ENCODE measurements at regions not wholly inside any gene's neighbourhood (a gene's known extent, or its start where the extent isn't known, plus 50 kb on each side); places are given as distances from the start of the nearest gene placed in this dataset.
"Not testable (repeated sequence)": the region's sequence is repeated elsewhere in the genome, so short reads cannot be mapped to it uniquely, and the experiment has no call there.

DNA sequence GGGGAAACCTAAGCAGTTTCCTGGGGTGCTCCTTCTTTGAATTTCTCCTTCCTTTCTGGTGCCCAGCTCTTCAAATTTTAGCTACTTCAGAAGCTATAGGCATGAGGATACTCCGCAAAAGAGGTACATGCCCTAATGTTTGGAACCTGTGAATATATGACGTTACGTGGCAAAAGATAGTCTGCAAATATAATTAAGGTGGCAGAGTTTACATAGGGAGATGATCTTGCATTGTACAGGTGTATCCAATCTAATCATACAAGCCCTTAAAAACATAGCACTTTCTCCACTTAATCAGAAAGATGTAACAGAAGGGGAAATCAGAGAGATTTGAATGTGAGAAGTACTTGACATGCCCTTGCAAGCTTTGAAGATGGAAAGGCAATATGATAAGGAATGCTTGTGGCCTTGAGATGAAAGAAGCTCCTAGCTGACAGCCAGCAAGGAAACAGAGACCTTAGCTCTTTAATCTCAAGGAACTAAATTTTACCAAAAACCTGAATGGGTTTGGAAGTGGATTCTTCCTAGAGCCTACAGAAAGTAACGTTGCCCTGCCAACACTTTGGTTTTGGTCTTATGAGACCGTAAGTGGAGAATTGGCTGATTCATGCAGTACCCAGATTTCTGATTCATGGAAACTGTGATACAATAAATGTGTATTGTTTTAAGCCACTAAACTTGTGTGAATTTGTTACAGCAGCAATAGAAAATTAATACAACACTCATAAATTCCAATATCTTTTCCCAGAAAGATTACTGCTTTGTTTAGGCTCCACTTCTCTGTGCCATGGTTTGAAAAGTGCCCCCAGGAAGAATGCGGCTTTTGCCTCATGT lies 268.4 kb downstream of the FAM170A start:
- DNase-seq: no peak

DNA sequence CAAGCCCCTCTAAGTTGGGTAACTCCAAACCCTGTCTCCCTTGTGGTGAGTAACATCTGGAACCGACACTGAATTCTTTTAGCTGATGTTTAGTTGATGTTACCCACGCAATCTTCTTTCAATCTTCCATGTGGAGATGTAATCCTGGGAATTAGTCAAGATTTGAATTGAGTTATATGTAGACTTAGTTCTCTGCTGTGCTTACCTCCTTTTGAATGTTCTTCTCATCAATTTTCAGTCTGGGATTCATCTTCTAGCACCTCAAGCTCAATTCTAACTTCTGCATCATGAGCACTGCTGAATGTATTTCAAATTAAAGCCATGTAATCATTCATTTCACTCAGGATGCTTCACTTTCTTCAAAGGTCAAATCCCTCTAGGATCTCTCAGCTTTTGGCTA lies 270.6 kb downstream of the FAM170A start:
- no peak for DNase-seq

DNA sequence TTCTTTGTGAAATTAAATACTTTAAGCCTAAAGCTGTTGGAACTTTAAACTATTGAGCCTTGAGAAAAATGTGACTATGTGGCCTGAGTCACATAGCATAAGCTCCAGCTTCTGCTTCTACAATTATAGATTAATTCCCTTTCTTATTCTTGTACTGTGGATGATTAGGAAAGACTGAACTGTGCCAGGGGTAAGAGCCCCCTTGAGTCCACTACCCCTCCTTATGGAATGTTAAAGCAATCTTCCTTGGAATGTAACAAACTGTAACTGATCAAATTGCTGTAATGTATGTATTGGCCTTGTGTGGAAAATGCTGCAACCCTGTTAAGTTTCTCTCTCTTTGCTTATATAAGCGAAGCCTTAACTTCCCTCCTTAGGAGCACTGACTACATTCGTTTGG lies 273.2 kb downstream of the FAM170A start:
- peak; percentile 3 for DNase-seq

DNA sequence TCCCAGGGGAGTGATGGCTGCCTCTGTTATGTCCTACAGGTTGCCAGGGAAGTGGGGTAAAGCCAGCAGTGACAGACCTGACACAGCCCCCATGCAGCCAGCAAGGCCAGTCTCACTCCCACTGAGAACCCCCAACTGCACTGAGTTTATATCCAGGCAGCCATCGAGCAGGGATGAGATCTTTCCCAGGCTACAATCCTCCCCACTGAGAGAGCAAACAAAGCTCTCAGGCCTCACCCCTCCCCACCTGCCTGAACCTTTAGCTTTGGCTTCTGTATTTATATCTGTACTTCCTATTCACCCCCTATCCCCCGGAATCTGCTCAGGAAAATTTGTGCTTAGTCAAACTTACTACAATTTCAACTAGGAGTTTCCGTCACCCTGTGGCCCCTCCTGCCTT lies 284.1 kb downstream of the FAM170A start:
- DNase-seq: no peak

DNA sequence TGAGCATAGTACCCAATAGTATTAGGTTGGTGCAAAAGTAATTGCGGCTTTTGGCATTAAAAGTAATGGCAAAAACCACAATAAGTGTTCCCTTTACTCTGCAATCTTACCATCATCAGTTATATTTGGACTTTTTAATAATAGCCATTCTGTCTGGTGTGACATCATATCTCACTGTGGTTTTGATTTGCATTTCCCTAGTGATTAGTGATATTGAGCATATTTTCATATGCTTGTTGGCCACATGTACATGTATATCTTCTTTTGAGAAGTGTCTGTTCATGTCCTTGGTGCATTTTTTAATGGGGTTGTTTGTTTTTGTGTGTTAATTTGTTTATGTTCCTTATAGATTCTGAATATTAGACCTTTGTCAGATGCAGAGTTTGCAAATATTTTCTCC lies 289.9 kb downstream of the FAM170A start:
- DNase-seq: no peak

DNA sequence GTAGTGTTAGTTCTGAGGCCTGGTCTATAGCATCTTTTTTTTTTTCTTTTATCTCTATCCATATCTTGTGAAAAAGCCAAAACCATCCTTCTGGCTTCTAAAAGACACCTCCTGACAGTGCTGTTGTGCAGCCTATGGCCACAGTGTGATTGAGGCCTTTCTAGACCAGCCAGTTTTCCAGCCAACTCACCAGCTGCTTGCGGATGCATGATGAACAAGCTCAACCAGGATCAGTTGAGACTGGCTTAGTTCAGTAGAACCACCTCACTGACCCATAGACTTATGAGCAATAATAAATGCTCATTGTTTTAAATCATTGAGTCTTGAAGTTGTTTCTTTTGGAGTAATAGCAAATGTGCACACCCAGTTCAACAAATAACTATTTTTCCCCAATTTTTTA lies 296.9 kb downstream of the FAM170A start:
- no peak for DNase-seq

DNA sequence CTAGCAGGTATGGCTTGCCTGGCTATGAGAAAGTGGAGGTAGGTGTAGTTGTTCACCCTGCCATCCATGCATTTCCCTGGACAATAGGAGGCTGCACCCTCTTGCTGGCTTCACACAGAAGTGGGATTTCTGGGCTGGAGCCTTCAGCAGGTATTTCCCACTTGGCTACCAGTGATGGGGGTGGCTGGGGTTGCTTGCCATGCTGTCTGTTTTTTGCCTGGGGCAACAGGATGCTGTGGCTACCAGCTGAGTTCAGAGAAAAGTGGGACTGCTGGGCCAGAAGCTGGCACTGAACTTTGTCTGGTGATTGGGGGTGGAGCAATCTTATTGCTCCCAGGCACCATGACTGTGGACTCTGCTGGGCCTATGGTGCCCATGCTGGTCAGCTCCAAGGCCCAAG lies 299.6 kb downstream of the FAM170A start:
- DNase-seq: no peak

DNA sequence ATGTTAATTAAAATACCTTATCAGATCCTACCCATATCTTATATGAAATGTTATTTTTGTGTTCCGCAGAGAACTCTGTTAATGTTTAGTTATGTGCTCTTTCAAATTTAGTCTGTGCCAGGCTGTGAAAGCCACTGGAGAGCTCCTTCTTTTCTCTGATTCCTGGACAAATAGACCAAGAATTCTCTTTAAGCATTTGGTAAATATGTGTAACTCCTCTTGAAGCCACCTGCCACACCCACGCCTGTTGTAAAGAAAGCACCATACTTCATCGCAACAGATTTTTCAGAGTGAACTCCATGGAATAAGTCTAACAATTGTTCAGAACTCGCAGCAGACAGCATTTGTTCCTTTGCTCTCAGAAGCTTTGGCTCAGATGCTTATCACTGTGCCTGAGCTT lies 301.1 kb downstream of the FAM170A start:
- no peak for DNase-seq

DNA sequence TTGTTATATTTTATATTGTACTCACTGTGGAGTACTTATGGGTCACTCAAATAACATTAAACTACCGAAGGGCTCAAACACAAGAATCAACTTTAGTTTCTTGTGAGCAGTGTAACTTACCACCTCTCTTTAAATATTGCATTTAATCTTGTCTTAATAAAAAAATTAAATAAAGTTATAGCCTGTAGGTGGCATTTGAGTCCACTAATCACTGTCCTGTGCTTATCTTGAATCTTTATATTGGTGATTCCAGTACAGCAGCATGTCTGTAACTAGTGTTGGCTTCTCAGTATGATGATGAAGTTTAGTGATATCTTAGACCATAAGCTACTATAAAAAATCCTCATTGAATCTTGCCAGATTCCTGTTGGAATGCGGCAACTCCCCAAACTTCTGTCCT lies 313.8 kb downstream of the FAM170A start:
- DNase-seq: peak; percentile 26

DNA sequence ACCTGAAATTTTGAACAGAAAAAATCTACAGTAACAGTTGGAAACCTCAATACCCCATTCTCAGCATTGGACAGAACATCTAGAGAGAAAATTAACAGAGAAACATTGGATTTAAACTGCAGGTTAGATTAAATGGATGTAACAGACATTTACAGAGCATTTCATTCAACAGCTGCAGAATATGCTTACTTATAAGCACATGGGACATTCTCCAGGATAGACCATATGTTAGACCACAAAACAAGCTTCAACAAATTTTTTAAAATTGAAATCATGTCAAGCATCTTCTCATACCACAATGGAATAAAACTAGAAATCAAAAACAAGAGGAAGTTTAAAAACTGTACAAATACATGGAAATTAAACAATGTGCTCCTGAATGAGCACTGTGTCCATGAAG lies 316.3 kb downstream of the FAM170A start:
- DNase-seq: peak; percentile 3

DNA sequence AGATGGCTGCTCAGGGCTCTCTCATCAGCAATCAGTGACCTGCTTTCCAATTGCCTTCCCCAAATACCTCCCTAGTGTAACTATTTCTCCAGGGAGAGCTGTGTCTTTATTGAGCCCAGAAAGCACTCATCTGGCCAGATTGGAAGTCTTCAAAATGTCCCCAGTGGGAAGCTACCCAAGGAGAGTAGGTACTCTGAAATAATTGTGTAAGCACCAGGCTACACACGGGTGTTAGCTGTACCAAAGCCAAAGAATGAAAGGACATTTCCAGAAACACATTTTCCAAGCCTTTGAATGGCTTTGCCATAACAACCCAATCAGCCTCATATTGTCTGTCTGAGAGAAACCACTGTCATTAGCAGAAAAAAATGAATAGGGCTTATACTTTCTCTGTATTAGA lies 318.8 kb downstream of the FAM170A start:
- DNase-seq: no peak

DNA sequence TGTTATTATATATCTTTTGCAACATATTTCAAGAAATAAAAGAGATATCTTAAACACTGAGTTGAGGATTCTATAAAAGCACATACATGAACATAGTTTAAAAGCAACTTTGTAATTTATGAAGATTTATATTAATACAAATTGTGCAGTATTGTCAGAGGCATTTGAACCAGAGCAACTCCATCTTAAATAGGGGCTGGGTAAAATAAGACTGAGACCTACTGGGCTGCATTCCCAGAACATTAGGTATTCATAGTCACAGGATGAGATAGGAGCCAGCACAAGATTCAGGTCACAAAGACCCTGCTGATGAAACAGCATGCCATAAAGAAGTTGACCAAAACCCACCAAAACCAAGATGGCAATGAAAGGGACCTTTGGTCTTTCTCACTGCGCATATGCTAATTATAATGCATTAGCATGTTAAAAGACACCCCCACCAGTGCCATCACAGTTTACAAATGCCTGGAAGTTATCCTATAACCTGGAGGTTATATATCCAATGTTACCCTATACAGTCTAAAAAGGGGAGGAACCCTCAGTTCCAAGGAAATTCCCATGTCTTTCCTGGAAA lies 320.2 kb downstream of the FAM170A start:
- DNase-seq: no peak

DNA sequence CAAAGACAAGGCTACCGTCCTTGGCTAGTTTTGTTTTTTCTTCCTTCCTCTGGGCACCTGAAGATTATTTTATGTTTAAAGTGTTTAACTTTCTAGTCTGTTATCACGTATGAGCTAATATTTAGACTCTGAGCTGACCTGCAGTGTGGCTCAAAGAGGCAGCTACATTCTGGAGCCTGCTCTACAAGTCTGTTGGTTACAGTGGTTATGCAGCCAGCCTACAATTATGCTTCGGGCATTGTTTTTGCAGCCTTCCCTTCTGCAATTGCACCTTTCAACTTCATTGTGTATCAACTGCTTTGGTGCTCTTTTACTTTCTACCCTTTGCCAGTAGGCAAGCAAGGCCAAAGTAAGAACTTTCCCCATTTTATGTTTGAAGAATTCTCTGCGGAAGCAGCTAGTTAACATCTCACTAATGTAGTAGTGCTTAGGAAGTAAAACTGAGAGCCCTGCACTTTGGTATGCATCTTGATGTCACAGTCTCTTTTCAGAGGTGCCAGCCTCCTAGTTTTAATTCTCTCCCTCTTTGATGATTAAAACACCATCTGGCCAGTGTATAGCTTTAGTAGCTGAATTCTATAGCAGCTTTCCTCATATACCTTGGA lies 322.1 kb downstream of the FAM170A start:
- DNase-seq: no peak

DNA sequence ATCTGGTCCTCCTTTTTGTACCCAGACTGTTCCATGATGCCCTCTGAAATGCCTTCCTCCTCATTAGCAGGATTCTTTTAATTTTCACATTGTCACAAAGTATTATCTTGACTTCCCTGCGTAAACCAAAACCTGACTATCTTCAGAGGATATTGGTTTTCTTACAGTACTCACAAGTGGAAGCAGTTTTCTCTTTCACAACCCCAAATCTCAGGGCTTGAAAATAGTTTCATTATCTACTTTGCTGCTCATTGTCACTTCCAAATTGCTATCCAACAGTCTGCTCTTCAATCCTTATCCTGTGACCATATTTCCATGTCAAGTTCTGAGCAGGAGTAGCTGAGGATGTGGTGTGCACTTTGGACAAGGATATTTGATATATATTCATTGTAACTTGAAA lies 324.1 kb downstream of the FAM170A start:
- no peak for DNase-seq

DNA sequence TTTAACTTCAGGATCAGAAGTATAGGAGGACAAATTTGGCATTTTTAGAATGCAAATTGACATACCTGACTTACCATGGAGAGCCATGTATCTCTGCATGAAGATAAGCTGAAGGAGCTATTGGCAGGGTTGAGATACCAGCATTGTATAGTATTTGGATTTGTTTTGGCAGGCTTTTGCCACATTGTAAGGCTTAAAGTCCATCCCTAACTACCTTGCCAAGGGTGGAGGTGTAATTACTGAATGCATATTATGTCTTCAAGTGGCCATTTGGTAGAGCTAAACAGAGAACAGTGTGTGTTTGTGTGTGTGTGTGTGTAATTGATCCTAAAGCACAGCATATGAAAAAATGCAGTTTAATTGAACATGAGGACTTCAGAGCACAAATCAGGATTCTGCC lies 324.7 kb downstream of the FAM170A start:
- DNase-seq: no peak

DNA sequence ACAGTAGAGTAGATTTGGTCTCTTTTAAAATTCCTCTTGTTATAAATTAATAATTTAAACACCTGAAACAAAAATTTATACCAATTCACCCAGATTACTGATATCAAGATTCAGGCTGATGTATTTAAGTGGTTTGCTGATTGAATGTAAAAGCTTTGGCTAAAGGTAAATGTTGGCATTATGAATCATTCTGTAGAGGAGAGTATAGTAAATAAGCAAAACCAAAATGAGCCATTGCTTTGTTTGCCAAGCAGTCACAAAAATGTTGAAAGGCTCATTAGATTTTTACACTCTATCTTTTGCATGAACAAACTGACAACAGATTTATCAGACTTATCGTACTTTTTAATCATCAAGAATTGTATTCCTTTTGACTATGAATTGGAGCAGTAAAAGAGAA lies 332.6 kb downstream of the FAM170A start:
- DNase-seq: no peak

DNA sequence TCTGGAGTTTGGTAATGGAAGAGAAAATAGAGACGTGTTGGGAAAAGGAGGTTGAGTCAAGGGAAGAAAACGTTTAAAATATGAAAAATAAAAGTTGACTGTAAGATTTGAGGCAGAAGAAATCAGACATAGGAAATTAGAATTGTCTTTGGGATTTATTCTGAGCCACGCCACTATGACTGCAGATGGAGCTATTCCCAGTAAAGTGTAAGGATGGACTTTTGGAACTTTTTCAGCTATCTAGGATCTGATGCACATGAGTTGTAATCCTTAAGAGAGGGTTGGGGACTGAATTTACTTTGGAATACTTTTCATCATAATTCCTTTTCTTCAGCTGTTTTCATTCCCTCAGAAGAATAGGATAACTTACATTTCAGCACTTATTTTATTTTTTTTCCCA lies 336.7 kb downstream of the FAM170A start:
- DNase-seq: no peak

DNA sequence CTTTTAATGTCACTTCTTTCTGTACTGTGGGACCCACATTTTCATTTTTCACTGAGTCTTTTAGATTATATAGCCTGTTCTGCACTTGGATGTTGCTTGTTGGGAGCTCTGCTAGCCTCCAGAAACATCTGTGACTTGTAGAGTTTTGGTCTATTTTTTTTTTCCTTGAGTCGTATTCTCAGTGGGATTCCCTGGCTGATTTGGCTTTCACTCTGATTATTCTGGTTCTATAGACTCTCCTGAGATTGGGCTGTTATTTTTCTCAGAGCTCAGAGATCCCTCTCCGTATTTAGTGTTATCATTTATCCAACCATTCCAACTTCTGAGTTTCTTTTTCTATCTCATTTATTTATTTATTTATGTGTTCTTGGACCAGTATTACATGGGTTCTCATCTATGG lies 339.3 kb downstream of the FAM170A start:
- no peak for DNase-seq

DNA sequence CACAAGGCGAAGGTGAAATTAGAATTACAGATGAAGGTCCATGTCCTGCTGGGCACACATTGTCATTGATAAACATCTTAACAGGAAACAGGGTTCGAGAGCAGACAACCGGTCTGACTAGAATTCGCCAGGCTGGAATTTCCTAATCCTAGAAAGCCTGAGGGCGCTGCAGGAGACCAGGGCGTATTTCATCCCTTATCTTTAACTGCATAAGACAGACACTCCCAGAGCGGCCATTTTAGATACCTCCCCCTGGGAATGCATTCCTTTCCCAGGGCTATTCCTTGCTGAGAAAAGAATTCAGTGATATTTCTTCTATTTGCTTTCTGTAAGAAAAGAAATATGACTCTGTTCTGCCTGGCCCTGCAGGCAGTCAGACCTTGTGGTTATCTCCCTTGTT lies 357.7 kb downstream of the FAM170A start:
- DNase-seq: not testable (repeated sequence)

DNA sequence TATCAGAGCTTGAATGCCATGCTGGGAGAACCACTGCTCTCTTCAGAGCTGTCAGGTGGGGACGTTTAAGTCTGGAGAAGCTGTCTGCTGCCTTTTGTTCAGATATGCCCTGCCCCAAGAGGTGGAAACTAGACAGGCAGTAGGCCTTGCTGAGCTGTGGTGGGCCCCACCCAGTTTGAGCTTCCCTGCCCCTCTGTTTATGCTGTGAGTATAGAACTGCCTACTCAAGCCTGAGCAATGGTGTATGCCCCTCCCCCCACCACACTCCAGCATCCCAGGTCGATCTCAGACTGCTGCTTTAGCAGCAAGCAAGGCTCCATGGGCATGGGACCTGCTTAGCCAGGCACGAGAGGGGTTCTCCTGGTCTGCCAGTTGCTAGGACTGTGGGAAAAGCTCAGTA lies 362.3 kb downstream of the FAM170A start:
- DNase-seq: no peak

DNA sequence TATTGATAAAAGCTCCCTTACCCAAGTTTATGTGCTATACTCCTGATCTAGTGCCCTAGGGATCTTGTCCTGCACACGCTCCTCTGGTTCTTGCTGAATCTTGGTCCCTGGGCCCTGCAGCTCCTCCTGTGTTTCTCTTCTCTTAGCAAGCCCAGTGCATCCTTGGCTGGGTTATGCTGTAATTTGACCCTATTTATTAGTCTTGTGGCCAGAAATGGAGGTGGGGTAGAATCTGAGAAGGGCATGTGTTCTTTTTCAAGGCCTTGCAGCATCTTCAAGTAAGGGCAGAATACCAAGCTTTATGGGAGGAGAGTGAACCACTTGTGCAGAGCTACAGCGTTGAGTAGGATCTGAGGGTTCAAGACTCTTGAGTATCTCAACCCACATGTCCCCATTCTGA lies 366.8 kb downstream of the FAM170A start:
- DNase-seq: no peak

DNA sequence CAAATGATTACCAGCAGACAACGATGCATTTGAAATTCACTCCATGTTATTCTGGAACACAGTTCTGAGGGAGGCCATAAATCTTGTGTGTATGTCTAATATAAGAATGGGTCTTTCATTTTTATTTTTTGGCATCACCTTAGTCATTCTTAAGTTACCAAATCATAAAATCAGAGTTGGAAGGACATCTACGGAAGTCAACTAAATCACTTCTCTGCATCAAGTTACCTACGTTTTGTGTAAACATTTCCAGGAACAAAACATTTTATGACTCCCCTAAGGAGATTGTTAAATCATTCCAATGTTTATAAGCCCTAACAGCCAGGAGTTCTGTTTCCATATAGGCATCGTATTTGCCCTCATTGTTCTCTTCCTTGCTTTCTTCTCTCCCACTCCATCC lies 378.2 kb downstream of the FAM170A start:
- DNase-seq: no peak

DNA sequence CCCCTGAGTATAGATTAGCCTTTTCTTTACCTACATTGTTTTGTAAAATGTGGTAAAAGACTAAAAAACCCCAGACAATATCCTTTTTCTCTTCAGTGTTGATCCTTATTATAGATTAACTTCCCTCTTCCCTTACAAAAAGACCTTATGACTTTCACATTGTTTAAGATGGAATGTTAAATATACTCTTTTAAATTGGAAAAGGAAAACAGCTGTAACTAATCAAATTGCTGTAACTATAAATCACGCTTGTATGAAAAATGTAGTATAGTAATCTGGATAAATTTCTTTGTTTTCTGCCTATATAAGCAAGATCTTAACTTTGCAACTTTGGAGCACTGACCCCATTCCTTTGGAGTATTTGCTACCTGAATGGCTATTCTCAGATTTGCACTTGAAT lies 383.1 kb downstream of the FAM170A start:
- DNase-seq: no peak

DNA sequence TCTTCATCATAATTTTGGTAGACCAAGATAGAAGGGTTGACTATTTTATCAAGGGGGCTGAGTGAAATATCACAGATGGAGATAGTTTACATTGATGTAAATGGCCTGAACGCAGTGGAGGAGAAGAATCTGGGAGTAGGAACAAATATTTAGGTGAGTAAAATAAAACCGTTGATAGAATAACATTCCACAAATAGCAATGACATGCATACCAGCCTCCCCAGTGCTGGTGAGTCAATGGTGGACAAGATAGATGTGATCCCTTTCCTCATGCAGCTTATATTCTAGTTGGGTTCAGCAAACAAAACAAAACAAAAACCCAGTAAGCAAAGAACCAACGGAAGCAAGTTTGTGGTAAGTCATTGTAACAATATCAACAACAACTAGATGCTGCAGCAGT lies 385.2 kb downstream of the FAM170A start:
- DNase-seq: peak; percentile 43

Measured in fibroblast of skin of right biceps (primary cell).